ENCODE measurements at regions not wholly inside any gene's neighbourhood (a gene's known extent, or its start where the extent isn't known, plus 50 kb on each side); places are given as distances from the start of the nearest gene placed in this dataset.

- DNase-seq (ENCODE audit: low spot score): no peak
- TF ChIP-seq, protein P1, sequence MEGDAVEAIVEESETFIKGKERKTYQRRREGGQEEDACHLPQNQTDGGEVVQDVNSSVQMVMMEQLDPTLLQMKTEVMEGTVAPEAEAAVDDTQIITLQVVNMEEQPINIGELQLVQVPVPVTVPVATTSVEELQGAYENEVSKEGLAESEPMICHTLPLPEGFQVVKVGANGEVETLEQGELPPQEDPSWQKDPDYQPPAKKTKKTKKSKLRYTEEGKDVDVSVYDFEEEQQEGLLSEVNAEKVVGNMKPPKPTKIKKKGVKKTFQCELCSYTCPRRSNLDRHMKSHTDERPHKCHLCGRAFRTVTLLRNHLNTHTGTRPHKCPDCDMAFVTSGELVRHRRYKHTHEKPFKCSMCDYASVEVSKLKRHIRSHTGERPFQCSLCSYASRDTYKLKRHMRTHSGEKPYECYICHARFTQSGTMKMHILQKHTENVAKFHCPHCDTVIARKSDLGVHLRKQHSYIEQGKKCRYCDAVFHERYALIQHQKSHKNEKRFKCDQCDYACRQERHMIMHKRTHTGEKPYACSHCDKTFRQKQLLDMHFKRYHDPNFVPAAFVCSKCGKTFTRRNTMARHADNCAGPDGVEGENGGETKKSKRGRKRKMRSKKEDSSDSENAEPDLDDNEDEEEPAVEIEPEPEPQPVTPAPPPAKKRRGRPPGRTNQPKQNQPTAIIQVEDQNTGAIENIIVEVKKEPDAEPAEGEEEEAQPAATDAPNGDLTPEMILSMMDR (conservative IDR thresholded peaks at IDR 0.05; ENCODE audit: low read depth): no peak
- POLR2A ChIA-PET (ENCODE audit: low non-redundant PET): no interaction called here
- H3K27ac ChIP-seq: no peak overlapping the region
- CTCF ChIA-PET: no interaction called here
Observed at GRCh38 chr5:39730006-39730405, 305.2 kb upstream of the DAB2 start.

GRCh38 chr5:39726467-39726866 lies 301.7 kb upstream of the DAB2 start:
- DNase-seq (ENCODE audit: low spot score): no peak
- POLR2A ChIA-PET (ENCODE audit: low non-redundant PET): no interaction called here
- TF ChIP-seq, protein P1 (conservative IDR thresholded peaks at IDR 0.05; ENCODE audit: low read depth): no peak
- H3K27ac ChIP-seq: no peak overlapping the region
- CTCF ChIA-PET: interaction anchor here (0.7 kb wide), 2 partner anchors 9 to 1553 kb away, joined by 3 to 4 read pairs; no protein-coding TSS in a partner anchor

DNA sequence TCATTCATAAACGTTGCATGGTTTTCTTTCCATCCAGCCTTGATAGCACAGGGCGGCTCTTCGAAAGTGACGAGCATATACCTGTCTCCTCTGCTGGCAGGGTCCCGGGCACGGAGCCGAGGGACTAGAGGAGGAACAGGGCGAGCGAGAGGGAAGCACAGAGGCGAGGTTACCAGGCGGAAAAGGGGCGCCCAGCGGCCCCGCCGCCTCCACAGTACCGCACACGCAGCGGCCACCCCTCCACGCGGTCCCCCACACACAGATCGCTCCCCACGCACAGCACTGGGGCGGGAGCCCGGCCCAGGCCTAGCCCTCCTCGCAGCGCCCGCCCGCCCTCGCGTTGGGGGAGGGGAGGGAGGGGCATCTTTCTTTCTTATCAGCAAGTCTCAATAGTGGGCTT lies 296.6 kb upstream of the DAB2 start:
- no peak overlapping the region for H3K27ac ChIP-seq
- TF ChIP-seq, protein P1 (conservative IDR thresholded peaks at IDR 0.05; ENCODE audit: low read depth): no peak
- POLR2A ChIA-PET (ENCODE audit: low non-redundant PET): no interaction called here
- CTCF ChIA-PET: no interaction called here
- no peak for DNase-seq (ENCODE audit: low spot score)

DNA sequence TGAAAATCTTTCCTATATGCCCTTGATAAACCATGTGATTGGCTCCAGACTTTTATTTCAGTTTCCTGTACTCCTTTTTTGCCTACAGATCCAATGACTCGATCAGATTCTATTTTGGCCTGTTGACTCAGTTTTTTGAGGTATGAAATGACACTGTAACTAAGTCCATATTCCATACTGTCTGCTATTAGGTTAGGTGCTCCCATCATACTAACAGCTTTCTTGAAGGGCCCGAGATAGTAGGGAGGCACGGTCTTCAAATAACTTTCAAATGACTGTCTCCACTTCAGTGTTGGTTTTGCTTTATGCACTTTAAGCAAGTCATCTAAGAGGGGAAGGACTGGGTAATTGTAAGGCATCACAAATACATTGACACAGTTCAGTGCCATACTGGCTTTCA lies 295.4 kb upstream of the DAB2 start:
- ChIA-PET CTCF (interaction anchor here (0.7 kb wide), 1 partner anchor 598 kb away, joined by 3 read pairs; no protein-coding TSS in a partner anchor), POLR2A (ENCODE audit: low non-redundant PET) (no interaction called here)
- no peak for DNase-seq (ENCODE audit: low spot score)
- no peak overlapping the region for H3K27ac ChIP-seq
- TF ChIP-seq, protein P1 (conservative IDR thresholded peaks at IDR 0.05; ENCODE audit: low read depth): no peak

DNA sequence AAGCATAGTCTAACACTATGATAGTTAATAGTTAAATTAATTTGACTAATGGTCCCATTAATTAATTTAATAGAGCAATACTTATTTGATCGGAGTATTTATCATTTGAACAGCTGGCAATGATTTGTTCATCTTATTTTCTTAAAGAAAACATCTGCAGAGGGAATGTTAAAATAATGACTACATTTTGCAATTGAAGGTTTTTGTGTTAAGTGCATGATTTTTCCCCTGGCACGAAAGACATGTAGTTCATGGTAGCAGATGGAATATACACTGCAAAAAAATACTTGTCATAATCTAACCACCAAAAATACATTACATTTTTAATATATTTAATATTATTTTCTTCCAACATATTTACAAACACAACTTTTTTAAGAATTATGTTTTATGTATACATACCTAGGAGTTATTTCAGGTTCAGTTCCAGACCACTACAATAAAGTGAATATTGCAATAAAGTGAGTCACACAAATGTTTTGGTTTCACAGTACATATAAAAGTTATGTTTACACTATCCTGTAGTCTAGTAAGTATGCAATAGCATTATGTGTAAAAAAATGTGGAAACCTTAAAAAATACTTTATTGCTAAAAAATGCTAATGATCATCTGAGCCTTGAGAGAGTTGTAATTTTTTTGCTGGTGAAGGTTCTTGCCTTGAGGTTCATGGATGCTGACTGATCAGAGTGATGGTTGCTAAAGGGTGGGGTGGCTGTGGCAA lies 292.6 kb upstream of the DAB2 start:
- TF ChIP-seq, protein P1 (conservative IDR thresholded peaks at IDR 0.05; ENCODE audit: low read depth): no peak
- ChIA-PET CTCF (interaction anchor here (0.6 to 1.0 kb wide), 5 partner anchors 9 to 1019 kb away, joined by 3 read pairs; no protein-coding TSS in a partner anchor), POLR2A (ENCODE audit: low non-redundant PET) (no interaction called here)
- DNase-seq (ENCODE audit: low spot score): no peak
- no peak overlapping the region for H3K27ac ChIP-seq

DNA sequence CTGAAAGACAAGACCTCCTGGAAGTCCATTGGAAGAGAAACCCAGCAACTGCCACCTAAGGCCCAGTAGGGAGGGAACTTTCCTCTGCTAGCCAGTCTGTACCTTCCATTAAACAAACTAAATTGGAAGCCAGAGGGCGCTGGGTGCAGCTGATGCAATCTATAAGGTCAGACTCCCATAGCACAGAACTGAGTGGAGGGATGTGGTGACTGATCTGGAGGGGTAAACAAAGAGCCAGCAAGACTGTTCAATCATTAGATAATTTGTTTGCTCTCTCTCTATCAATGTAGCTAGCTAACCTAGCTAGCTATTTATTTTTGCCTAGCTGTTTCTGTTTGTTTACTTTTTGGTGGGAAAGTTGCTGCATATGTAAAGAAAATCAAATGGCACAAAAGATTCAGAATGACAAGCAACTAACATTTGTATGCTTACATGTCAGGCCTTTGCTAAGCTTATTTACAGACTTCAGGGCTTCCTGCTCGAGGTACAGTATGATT lies 291.8 kb upstream of the DAB2 start:
- TF ChIP-seq, protein P1 (conservative IDR thresholded peaks at IDR 0.05; ENCODE audit: low read depth): peak; percentile 35; the same call in 1 of the 2 replicates
- no peak overlapping the region for H3K27ac ChIP-seq
- ChIA-PET CTCF (interaction anchor here (0.6 to 1.0 kb wide), 6 partner anchors 32 to 1169 kb away, joined by 3 to 8 read pairs (median 3); no protein-coding TSS in a partner anchor), POLR2A (ENCODE audit: low non-redundant PET) (no interaction called here)
- DNase-seq (ENCODE audit: low spot score): peak; percentile 26
